Peyer's patch (tissue), 4 donors: ENCODE measurements at regions not wholly inside any gene's neighbourhood (a gene's known extent, or its start where the extent isn't known, plus 50 kb on each side); places are given as distances from the start of the nearest gene placed in this dataset.

ENCODE experiments used
- POLR2A ChIP-seq, 2 donors: fragments of 450-650 bp; IDR thresholded peaks; one replicate each; pipeline ENCODE4 v1.5.1; 2017; ENCODE audit warnings: antibody characterized with exemption in 2 of 2, mild to moderate bottlenecking in 2 of 2, moderate library complexity in 2 of 2
- TF ChIP-seq, protein P1 (sequence below), 6 experiments: fragments of 450-650 bp in 4 of 6; fragments of 200-600 bp in 2 of 6; sonication (generic) in 1 of 6; IDR thresholded peaks; one replicate each; pipeline ENCODE4 v1.5.1; 2017 to 2019; ENCODE audit warnings: antibody characterized with exemption in 6 of 6, mild to moderate bottlenecking in 3 of 6, moderate library complexity in 1 of 6

DNA sequence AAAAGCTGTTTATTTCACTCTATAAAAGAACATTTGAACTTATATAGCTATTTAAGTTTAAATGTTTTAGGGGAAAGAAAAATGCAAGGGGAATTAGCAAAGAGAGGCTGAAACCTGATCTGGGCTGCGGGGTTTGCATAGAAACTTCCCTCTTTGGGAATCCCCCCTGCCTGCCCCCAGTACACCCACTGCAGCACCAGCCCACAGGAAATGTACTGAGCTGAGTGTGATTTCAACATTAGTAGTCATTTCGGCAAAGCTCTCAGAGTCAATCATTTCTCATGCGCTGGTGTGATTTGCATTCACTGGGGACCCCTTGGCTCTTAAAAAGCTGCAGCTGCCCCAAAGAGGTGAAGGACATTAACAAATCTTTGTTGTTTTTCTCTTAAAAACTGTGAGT is 859.4 kb downstream of the MAFB start:
- TF ChIP-seq, protein P1, sequence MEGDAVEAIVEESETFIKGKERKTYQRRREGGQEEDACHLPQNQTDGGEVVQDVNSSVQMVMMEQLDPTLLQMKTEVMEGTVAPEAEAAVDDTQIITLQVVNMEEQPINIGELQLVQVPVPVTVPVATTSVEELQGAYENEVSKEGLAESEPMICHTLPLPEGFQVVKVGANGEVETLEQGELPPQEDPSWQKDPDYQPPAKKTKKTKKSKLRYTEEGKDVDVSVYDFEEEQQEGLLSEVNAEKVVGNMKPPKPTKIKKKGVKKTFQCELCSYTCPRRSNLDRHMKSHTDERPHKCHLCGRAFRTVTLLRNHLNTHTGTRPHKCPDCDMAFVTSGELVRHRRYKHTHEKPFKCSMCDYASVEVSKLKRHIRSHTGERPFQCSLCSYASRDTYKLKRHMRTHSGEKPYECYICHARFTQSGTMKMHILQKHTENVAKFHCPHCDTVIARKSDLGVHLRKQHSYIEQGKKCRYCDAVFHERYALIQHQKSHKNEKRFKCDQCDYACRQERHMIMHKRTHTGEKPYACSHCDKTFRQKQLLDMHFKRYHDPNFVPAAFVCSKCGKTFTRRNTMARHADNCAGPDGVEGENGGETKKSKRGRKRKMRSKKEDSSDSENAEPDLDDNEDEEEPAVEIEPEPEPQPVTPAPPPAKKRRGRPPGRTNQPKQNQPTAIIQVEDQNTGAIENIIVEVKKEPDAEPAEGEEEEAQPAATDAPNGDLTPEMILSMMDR (IDR thresholded peaks at IDR 0.05) = no peak
- no peak for TF ChIP-seq POLR2A (IDR thresholded peaks at IDR 0.05)
